Panc1 (cell line): ENCODE measurements at regions not wholly inside any gene's neighbourhood (a gene's known extent, or its start where the extent isn't known, plus 50 kb on each side); places are given as distances from the start of the nearest gene placed in this dataset.

Experiments
- ATAC-seq: fragments of 200-7000 bp; cut with Tn5 transposase; 2 replicates; pipeline ENCODE4 v1.9.1; 2020; ENCODE audit warnings: mild to moderate bottlenecking, moderate library complexity
- BruUV-seq: library from RNA; stranded (reverse); fragments of 400-500 nt; replicated peaks from 2 replicates; lab custom pipeline; 2021; lab: Mats Ljungman, UMichigan
- CTCF ChIA-PET: fragments of 300-600 bp; sonication (Branson Sonifier 250); formaldehyde crosslinking; loops from one replicate; lab custom pipeline; 2022; ENCODE audit warnings: antibody characterized with exemption; lab: Charles Lee
- POLR2A ChIA-PET: fragments of 300-600 bp; sonication (Branson Sonifier 250); formaldehyde crosslinking; loops from one replicate; lab custom pipeline; 2022; ENCODE audit warnings: antibody characterized with exemption; lab: Charles Lee
- DNase-seq: peaks from one replicate; pipeline ENCODE4 v3.0.0-alpha.2; 2010; ENCODE audit warnings: low read depth, low spot score
- H3K27ac ChIP-seq: 2 replicates; pipeline ENCODE4 v1.5.1; 2011; ENCODE audit warnings: mild to moderate bottlenecking, low read length, inconsistent platforms
- H3K27me3 ChIP-seq: fragments of 200-500 bp; sonication (Bioruptor generic); 2 replicates; pipeline ENCODE4 v1.6.0; 2014; ENCODE audit warnings: low read length, inconsistent platforms; ENCODE audit not compliant: control insufficient read depth, insufficient read depth
- H3K36me3 ChIP-seq: fragments of 200-500 bp; sonication (Bioruptor generic); 2 replicates; pipeline ENCODE4 v1.5.1; 2014; ENCODE audit warnings: inconsistent platforms, mild to moderate bottlenecking, low read length, moderate library complexity; ENCODE audit not compliant: control insufficient read depth, insufficient read depth
- H3K4me1 ChIP-seq: 2 replicates; pipeline ENCODE4 v1.5.1; 2011; ENCODE audit warnings: inconsistent platforms, mild to moderate bottlenecking, low read length, moderate library complexity; ENCODE audit not compliant: control insufficient read depth, insufficient read depth
- H3K4me3 ChIP-seq, 2 experiments: 2 replicates each; pipeline ENCODE4 v1.5.1; 2011 to 2012; ENCODE audit warnings: low read depth in 2 of 2, low read length in 2 of 2, mild to moderate bottlenecking in 2 of 2, inconsistent platforms in 1 of 2, moderate library complexity in 1 of 2
- H3K9me3 ChIP-seq: fragments of 200-500 bp; sonication (Bioruptor generic); 2 replicates; pipeline ENCODE4 v1.5.1; 2014; ENCODE audit warnings: low read depth, mild to moderate bottlenecking, inconsistent platforms, low read length, moderate library complexity; ENCODE audit not compliant: control insufficient read depth, insufficient read depth
- POLR2AphosphoS5 ChIP-seq: IDR thresholded peaks from 2 replicates; pipeline ENCODE4 v1.6.1; 2012; ENCODE audit warnings: mild to moderate bottlenecking, low read depth, low read length, moderate library complexity
- SIN3A ChIP-seq: IDR thresholded peaks from 2 replicates; pipeline ENCODE4 v1.6.1; 2012; ENCODE audit warnings: low read depth, mild to moderate bottlenecking, low read length, moderate library complexity, borderline replicate concordance; ENCODE audit not compliant: insufficient read depth
- TCF7L2 ChIP-seq: IDR thresholded peaks from 2 replicates; pipeline ENCODE4 v1.6.1; 2011; ENCODE audit warnings: mild to moderate bottlenecking, low read depth, low read length, inconsistent platforms
- in situ Hi-C: cut with HindIII; loops from 2 replicates; pipeline ENCODE4 v1.10.0; 2016; ENCODE audit warnings: low sequenced_read_pairs, low pct_unique_long_range_greater_than_20kb
- intact Hi-C: fragments of 100-400 bp; cut with micrococcal nuclease; formaldehyde crosslinking; loops from one replicate; pipeline ENCODE4 v1.10.0; 2022; ENCODE audit not compliant: unreplicated experiment
- TF ChIP-seq, protein P1 (sequence below), 2 experiments: IDR thresholded peaks; 2 replicates each; pipeline ENCODE4 v1.6.1; 2011 to 2012; ENCODE audit warnings: low read depth in 2 of 2, control low read depth in 1 of 2, low read length in 1 of 2, mild to moderate bottlenecking in 1 of 2, moderate library complexity in 1 of 2; ENCODE audit not compliant: insufficient read depth in 1 of 2
- TF ChIP-seq, protein P2 (sequence below): fragments of 450-650 bp; IDR thresholded peaks from 2 replicates; pipeline ENCODE4 v1.5.1; 2017; ENCODE audit warnings: mild to moderate bottlenecking

DNA sequence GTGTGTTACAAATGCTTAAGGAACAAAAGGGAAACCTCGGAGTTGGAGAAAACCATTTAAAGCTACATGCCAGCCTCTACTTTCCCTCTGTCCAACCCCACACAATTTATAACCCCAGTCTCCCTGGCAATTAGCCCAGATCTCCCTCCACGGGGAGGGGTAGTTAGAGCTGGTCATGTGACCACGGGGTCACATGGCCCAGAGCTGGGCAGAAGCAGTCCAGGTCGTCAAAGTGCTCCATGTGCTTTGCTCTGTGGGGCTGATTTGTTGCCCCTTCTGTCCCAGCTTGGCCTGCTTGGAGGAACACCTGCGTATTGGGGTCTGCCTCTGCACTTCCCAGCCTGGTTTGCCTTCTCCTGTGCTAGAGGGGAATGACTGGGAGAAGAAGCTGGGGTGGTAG lies 219.1 kb downstream of the RBM19 start:
- Histone ChIP-seq H3K9me3 (no peaks in the 10 kb centered on the region), H3K27me3 (peaks cover 22% of the 10 kb centered on the region), H3K4me1 (no peaks in the 10 kb centered on the region), H3K4me3 (no peak overlapping the region), H3K27ac (no peak overlapping the region), H3K36me3 (no peaks in the 10 kb centered on the region)
- ChIA-PET CTCF (no interaction called here), POLR2A (no interaction called here)
- BruUV-seq = no TSS peak
- ATAC-seq (no peak), DNase-seq (no peak)
- TF ChIP-seq TCF7L2 (no peak), POLR2AphosphoS5 (no peak)
- TF ChIP-seq, protein P1, sequence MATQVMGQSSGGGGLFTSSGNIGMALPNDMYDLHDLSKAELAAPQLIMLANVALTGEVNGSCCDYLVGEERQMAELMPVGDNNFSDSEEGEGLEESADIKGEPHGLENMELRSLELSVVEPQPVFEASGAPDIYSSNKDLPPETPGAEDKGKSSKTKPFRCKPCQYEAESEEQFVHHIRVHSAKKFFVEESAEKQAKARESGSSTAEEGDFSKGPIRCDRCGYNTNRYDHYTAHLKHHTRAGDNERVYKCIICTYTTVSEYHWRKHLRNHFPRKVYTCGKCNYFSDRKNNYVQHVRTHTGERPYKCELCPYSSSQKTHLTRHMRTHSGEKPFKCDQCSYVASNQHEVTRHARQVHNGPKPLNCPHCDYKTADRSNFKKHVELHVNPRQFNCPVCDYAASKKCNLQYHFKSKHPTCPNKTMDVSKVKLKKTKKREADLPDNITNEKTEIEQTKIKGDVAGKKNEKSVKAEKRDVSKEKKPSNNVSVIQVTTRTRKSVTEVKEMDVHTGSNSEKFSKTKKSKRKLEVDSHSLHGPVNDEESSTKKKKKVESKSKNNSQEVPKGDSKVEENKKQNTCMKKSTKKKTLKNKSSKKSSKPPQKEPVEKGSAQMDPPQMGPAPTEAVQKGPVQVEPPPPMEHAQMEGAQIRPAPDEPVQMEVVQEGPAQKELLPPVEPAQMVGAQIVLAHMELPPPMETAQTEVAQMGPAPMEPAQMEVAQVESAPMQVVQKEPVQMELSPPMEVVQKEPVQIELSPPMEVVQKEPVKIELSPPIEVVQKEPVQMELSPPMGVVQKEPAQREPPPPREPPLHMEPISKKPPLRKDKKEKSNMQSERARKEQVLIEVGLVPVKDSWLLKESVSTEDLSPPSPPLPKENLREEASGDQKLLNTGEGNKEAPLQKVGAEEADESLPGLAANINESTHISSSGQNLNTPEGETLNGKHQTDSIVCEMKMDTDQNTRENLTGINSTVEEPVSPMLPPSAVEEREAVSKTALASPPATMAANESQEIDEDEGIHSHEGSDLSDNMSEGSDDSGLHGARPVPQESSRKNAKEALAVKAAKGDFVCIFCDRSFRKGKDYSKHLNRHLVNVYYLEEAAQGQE (IDR thresholded peaks at IDR 0.05; ENCODE audit: insufficient read depth in 1 of 2, low read depth in 2 of 2, low read length in 1 of 2) = no peak
- TF ChIP-seq, protein P2, sequence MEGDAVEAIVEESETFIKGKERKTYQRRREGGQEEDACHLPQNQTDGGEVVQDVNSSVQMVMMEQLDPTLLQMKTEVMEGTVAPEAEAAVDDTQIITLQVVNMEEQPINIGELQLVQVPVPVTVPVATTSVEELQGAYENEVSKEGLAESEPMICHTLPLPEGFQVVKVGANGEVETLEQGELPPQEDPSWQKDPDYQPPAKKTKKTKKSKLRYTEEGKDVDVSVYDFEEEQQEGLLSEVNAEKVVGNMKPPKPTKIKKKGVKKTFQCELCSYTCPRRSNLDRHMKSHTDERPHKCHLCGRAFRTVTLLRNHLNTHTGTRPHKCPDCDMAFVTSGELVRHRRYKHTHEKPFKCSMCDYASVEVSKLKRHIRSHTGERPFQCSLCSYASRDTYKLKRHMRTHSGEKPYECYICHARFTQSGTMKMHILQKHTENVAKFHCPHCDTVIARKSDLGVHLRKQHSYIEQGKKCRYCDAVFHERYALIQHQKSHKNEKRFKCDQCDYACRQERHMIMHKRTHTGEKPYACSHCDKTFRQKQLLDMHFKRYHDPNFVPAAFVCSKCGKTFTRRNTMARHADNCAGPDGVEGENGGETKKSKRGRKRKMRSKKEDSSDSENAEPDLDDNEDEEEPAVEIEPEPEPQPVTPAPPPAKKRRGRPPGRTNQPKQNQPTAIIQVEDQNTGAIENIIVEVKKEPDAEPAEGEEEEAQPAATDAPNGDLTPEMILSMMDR = no peak
- intact Hi-C loops (loop anchor here (1.0 kb wide), 1 partner anchor 19 kb away; no protein-coding TSS in a partner anchor), in situ Hi-C loops (no loop called here)

GRCh38 chr12:113744802-113745395 lies 221.2 kb downstream of the RBM19 start:
- no peak for DNase-seq
- POLR2A ChIA-PET = no interaction called here

More at GRCh38 chr12:113744802-113745395, 221.2 kb downstream of the RBM19 start:
- Histone ChIP-seq H3K27me3 (peaks cover 22% of the 10 kb centered on the region), H3K4me1 (no peaks in the 10 kb centered on the region), H3K27ac (no peak overlapping the region), H3K4me3 (no peak overlapping the region), H3K9me3 (no peaks in the 10 kb centered on the region), H3K36me3 (no peaks in the 10 kb centered on the region)
- no peak for ATAC-seq
- intact Hi-C loops = no loop called here
- TF ChIP-seq, protein P1 (IDR thresholded peaks at IDR 0.05; ENCODE audit: insufficient read depth in 1 of 2, low read depth in 2 of 2, low read length in 1 of 2) = no peak
- TF ChIP-seq, protein P2 = no peak
- TF ChIP-seq TCF7L2 (no peak), SIN3A (no peak), POLR2AphosphoS5 (no peak)
- in situ Hi-C loops = no loop called here
- BruUV-seq = no TSS peak
- CTCF ChIA-PET = no interaction called here
